ENCODE measurements at regions not wholly inside any gene's neighbourhood (a gene's known extent, or its start where the extent isn't known, plus 50 kb on each side); places are given as distances from the start of the nearest gene placed in this dataset.
"Not testable (repeated sequence)": the region's sequence is repeated elsewhere in the genome, so short reads cannot be mapped to it uniquely, and the experiment has no call there.

DNA sequence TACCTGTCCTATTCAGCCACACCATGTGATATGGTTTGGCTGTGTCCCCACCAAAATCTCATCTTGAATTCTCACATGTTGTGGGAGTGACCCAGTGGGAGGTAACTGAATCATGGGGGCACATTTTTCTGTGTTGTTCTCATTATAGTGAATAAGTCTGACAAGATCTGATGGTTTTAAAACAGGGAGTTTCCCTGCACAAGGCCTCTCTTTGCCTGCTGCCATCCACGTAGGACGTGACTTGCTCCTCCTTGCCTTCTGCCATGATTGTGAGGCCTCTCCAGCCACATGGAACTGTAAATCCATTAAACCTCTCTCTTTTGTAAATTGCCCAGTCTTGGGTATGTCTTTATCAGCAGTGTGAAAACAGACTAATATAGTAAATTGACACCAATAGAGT lies 117.7 kb downstream of the ENC1 start:
- Mint-ChIP-seq H3K9me3 (peaks cover 17 to 21% of the 10 kb centered on the region in 2 donors), H3K36me3 (peaks cover 11 to 17% of the 10 kb centered on the region in 2 donors), H3K27me3 (peaks cover 6 to 21% of the 10 kb centered on the region in 2 donors)
- H3K27ac Mint-ChIP-seq; H3K4me3 Mint-ChIP-seq; DNase-seq; ATAC-seq (replicated peaks); H3K4me1 Mint-ChIP-seq: not testable (repeated sequence)

DNA sequence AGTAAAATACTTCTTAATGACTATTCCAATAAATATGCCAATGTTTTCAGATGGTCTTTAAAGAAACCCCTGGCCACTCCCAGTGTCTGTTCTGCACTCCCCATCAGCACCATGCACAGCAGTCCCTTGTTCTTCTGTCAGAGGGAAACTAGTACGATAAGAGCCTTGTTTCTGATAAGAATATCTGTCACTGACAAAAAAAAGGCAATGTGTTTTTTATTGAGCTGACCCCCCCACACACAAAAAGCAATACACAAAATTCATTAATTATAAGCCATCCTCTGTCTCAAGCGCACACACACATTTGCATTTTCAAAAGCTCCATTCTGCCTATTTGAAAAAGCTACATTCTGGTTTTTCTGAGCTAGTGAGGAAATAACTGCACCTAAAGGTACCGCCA lies 119.1 kb downstream of the ENC1 start:
- H3K27me3 Mint-ChIP-seq: peaks cover 7 to 21% of the 10 kb centered on the region in 2 donors
- peaks cover 11 to 17% of the 10 kb centered on the region in 2 donors for H3K36me3 Mint-ChIP-seq
- H3K4me3 Mint-ChIP-seq: no peak overlapping the region
- peaks cover 17 to 21% of the 10 kb centered on the region in 2 donors for H3K9me3 Mint-ChIP-seq
- ATAC-seq (replicated peaks) (no peak), DNase-seq (no peak)
- H3K4me1 Mint-ChIP-seq: peaks cover 0 to 2% of the 10 kb centered on the region in 2 donors
- H3K27ac Mint-ChIP-seq: no peak overlapping the region

DNA sequence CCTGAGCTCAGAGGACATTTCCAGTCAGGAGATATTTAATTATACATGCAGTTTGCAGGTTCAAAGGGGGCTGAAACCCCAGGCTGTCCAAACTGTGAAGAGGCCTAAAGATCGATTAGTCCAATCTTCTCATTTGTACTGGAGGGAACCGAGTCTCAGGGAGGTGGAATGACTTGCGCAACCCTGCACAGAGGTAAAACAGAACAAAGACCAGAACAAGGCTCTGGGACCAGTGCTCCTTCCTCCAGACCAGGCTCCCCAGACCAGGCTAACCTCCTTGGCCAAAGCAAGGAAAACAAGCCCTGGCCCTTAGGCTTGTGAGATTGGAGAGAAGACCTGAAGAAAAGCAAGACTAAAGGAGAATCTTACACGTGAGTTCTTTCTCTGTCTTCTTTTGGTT lies 120.8 kb downstream of the ENC1 start:
- peaks cover 15 to 22% of the 10 kb centered on the region in 2 donors for H3K27me3 Mint-ChIP-seq
- no peak overlapping the region for H3K4me3 Mint-ChIP-seq
- DNase-seq (no peak), ATAC-seq (replicated peaks) (no peak)
- no peak overlapping the region for H3K27ac Mint-ChIP-seq
- H3K4me1 Mint-ChIP-seq: peaks cover 0 to 2% of the 10 kb centered on the region in 2 donors
- peaks cover 8 to 16% of the 10 kb centered on the region in 2 donors for H3K9me3 Mint-ChIP-seq
- H3K36me3 Mint-ChIP-seq: peaks cover 7 to 11% of the 10 kb centered on the region in 2 donors

DNA sequence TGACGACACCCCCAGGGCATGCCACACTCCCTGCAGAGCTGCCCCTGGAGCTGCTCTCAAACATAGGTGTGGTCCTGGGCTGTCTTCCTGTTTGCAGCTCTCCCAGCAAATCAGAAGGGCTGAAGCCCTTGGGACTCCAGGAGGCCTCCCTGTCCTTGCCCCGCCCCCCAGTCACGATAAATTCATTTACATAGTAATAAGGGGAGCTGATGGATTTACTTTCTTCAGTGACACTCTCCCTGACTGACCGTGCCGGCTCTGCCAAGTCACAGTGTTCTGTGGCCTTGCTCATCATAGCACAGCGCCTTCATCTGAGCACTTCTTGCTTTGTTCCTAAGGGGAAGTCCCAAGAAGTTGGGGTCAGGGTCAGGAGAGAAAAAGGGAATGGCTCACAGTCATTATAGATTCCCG lies 121.4 kb downstream of the ENC1 start:
- Mint-ChIP-seq H3K4me1 (peaks cover 0 to 2% of the 10 kb centered on the region in 2 donors), H3K4me3 (no peak overlapping the region), H3K9me3 (peaks cover 8 to 14% of the 10 kb centered on the region in 2 donors), H3K27me3 (peaks cover 19 to 28% of the 10 kb centered on the region in 2 donors), H3K27ac (peak overlapping the region; percentile 26), H3K36me3 (peaks cover 7 to 11% of the 10 kb centered on the region in 2 donors)
- DNase-seq (no peak), ATAC-seq (replicated peaks) (no peak)

- H3K4me1 Mint-ChIP-seq: peaks cover 0 to 2% of the 10 kb centered on the region in 2 donors
Observed at GRCh38 chr5:74517700-74518099, 122.8 kb downstream of the ENC1 start.

GRCh38 chr5:74516211-74516636 lies 124.3 kb downstream of the ENC1 start:
- Mint-ChIP-seq H3K9me3 (no peaks in the 10 kb centered on the region), H3K36me3 (no peaks in the 10 kb centered on the region), H3K4me1 (peaks cover 0 to 2% of the 10 kb centered on the region in 2 donors), H3K4me3 (no peak overlapping the region), H3K27ac (no peak overlapping the region), H3K27me3 (peaks cover 13 to 26% of the 10 kb centered on the region in 2 donors)
- DNase-seq: no peak
- no peak for ATAC-seq (replicated peaks)

More at GRCh38 chr5:74517700-74518099, 122.8 kb downstream of the ENC1 start:
- DNase-seq: no peak
- no peak for ATAC-seq (replicated peaks)
- H3K9me3 Mint-ChIP-seq: peaks cover 0 to 3% of the 10 kb centered on the region in 2 donors
- H3K36me3 Mint-ChIP-seq: no peaks in the 10 kb centered on the region
- H3K27me3 Mint-ChIP-seq: peaks cover 13 to 26% of the 10 kb centered on the region in 2 donors
- H3K27ac Mint-ChIP-seq: no peak overlapping the region
- H3K4me3 Mint-ChIP-seq: no peak overlapping the region

GRCh38 chr5:74514888-74515551 lies 125.5 kb downstream of the ENC1 start:
- Mint-ChIP-seq H3K4me1 (peaks cover 0 to 2% of the 10 kb centered on the region in 2 donors), H3K4me3 (no peak overlapping the region), H3K27ac (no peak overlapping the region), H3K9me3 (no peaks in the 10 kb centered on the region), H3K36me3 (no peaks in the 10 kb centered on the region), H3K27me3 (peaks cover 13 to 26% of the 10 kb centered on the region in 2 donors)
- ATAC-seq (replicated peaks) (no peak), DNase-seq (no peak)

DNA sequence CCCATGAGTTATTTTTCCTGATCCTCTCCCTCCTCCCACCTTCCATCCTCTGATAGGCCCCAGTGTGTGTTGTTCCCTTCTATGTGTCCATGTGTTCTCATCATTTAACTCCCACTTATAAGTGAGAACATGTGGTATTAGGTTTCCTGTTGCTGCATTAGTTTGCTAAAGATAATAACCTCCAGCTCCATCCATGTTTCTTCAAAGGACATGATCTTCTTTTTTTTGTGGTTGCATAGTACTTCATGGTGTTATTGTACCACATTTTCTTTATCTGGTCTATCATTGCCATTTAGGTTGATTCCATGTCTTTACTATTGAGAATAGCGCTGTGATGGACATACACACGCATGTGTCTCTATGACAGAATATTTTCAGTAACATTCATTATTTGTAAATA lies 128.8 kb downstream of the ENC1 start:
- not testable (repeated sequence) for H3K36me3 Mint-ChIP-seq; H3K4me1 Mint-ChIP-seq; H3K9me3 Mint-ChIP-seq; ATAC-seq (replicated peaks); H3K4me3 Mint-ChIP-seq; DNase-seq; H3K27ac Mint-ChIP-seq
- H3K27me3 Mint-ChIP-seq: peaks cover 13 to 15% of the 10 kb centered on the region in 2 donors

- Mint-ChIP-seq H3K27me3 (peaks cover 9 to 15% of the 10 kb centered on the region in 2 donors), H3K27ac (no peak overlapping the region), H3K36me3 (no peaks in the 10 kb centered on the region), H3K9me3 (no peaks in the 10 kb centered on the region), H3K4me1 (no peaks in the 10 kb centered on the region), H3K4me3 (no peak overlapping the region)
- no peak for ATAC-seq (replicated peaks)
- DNase-seq: no peak
Observed at GRCh38 chr5:74510476-74511075, 130.0 kb downstream of the ENC1 start.

GRCh38 chr5:74507370-74508005 lies 133.0 kb downstream of the ENC1 start:
- no peaks in the 10 kb centered on the region for H3K27me3 Mint-ChIP-seq
- ATAC-seq (replicated peaks) (no peak), DNase-seq (no peak)
- no peak overlapping the region for H3K27ac Mint-ChIP-seq
- no peak overlapping the region for H3K4me3 Mint-ChIP-seq
- H3K9me3 Mint-ChIP-seq: no peaks in the 10 kb centered on the region
- H3K4me1 Mint-ChIP-seq: no peaks in the 10 kb centered on the region
- no peaks in the 10 kb centered on the region for H3K36me3 Mint-ChIP-seq

DNA sequence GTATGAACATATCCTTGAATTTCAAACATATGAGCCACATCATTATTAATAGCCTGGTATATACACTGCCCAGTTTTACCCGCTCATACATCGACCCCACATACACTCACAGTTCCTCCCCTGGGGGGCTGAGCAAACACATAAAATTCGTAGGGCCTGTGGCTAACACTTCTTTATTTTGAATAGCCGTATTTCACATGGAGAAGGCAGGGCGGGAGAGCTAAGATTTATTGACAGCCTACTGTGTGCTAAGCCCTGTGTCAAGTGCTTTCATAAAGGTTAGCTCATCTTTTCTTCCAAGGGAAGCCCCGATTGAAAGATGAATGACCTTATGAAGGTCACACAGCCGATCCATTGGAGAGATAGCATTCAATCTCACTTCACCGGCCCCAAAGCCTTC lies 134.4 kb downstream of the ENC1 start:
- H3K27ac Mint-ChIP-seq: no peak overlapping the region
- no peaks in the 10 kb centered on the region for H3K27me3 Mint-ChIP-seq
- H3K4me3 Mint-ChIP-seq: no peak overlapping the region
- no peaks in the 10 kb centered on the region for H3K4me1 Mint-ChIP-seq
- no peaks in the 10 kb centered on the region for H3K9me3 Mint-ChIP-seq
- DNase-seq (no peak), ATAC-seq (replicated peaks) (no peak)
- no peaks in the 10 kb centered on the region for H3K36me3 Mint-ChIP-seq

DNA sequence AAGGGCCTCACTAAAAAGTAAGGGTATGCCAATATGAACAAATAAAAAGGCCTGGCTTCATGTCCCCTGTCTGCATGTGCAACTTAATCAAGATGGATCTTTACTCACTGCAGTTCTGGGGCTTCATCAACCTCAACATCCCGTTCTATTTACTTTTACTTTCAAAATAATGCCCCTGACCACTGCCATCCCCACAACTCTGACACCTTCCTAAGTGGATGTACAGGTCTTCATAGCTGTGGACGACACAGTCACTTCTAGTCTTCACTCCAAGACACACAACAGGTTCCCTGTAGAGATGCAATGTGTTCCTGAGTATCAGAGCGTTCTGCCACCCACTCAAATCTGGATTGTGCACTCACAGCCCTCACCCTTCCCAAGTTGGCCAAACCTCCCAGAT lies 136.1 kb downstream of the ENC1 start:
- H3K9me3 Mint-ChIP-seq: no peaks in the 10 kb centered on the region
- ATAC-seq (replicated peaks) (no peak), DNase-seq (no peak)
- no peak overlapping the region for H3K4me3 Mint-ChIP-seq
- no peaks in the 10 kb centered on the region for H3K36me3 Mint-ChIP-seq
- no peak overlapping the region for H3K27ac Mint-ChIP-seq
- no peaks in the 10 kb centered on the region for H3K4me1 Mint-ChIP-seq
- no peaks in the 10 kb centered on the region for H3K27me3 Mint-ChIP-seq

- Mint-ChIP-seq H3K4me3 (no peak overlapping the region), H3K4me1 (no peaks in the 10 kb centered on the region), H3K36me3 (no peaks in the 10 kb centered on the region), H3K27ac (no peak overlapping the region), H3K27me3 (no peaks in the 10 kb centered on the region), H3K9me3 (no peaks in the 10 kb centered on the region)
- no peak for DNase-seq
- ATAC-seq (replicated peaks): no peak
Observed at GRCh38 chr5:74502479-74502950, 138.0 kb downstream of the ENC1 start.

GRCh38 chr5:74501674-74502478 lies 138.7 kb downstream of the ENC1 start:
- Mint-ChIP-seq H3K36me3 (no peaks in the 10 kb centered on the region), H3K27me3 (no peaks in the 10 kb centered on the region), H3K4me1 (no peaks in the 10 kb centered on the region), H3K27ac (no peak overlapping the region), H3K4me3 (no peak overlapping the region), H3K9me3 (no peaks in the 10 kb centered on the region)
- no peak for ATAC-seq (replicated peaks)
- no peak for DNase-seq
